ENCODE measurements at regions not wholly inside any gene's neighbourhood (a gene's known extent, or its start where the extent isn't known, plus 50 kb on each side); places are given as distances from the start of the nearest gene placed in this dataset.

DNA sequence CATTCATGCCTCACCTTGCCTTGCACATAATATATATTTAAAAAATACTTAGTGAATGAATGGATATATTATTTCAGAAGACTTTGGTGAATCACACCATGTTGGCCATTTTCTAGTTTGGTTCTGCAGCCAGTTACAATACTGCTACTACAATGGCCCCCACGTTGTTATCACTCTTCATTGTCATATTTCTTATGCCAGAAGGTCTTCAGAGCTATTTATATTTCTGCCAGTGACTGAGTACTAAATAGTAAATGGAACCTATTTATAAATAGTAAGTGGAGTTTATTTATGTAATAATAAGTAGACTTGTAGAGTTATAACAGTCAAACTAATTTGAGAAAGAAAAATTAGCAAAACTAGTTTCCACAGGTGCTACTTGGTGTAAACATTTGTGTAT, 516.6 kb upstream of the SYT4 start:
- TF ChIP-seq, protein P1, sequence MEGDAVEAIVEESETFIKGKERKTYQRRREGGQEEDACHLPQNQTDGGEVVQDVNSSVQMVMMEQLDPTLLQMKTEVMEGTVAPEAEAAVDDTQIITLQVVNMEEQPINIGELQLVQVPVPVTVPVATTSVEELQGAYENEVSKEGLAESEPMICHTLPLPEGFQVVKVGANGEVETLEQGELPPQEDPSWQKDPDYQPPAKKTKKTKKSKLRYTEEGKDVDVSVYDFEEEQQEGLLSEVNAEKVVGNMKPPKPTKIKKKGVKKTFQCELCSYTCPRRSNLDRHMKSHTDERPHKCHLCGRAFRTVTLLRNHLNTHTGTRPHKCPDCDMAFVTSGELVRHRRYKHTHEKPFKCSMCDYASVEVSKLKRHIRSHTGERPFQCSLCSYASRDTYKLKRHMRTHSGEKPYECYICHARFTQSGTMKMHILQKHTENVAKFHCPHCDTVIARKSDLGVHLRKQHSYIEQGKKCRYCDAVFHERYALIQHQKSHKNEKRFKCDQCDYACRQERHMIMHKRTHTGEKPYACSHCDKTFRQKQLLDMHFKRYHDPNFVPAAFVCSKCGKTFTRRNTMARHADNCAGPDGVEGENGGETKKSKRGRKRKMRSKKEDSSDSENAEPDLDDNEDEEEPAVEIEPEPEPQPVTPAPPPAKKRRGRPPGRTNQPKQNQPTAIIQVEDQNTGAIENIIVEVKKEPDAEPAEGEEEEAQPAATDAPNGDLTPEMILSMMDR (IDR thresholded peaks at IDR 0.05 in 4 of 5, conservative IDR thresholded peaks at IDR 0.05 in 1 of 5), result no peak
- TF ChIP-seq POLR2A (IDR thresholded peaks at IDR 0.05), result no peak
